WTC11 (cell line): ENCODE measurements at regions not wholly inside any gene's neighbourhood (a gene's known extent, or its start where the extent isn't known, plus 50 kb on each side); places are given as distances from the start of the nearest gene placed in this dataset.

Source experiments
- ATAC-seq: fragments of 200-7000 bp; cut with Tn5 transposase; 2 replicates; pipeline ENCODE4 v1.10.0; 2021; ENCODE audit warnings: mild to moderate bottlenecking, moderate library complexity
- CTCF ChIA-PET: fragments of 300-600 bp; sonication (Branson Sonifier 250); formaldehyde crosslinking; loops from one replicate; lab custom pipeline; 2021; ENCODE audit warnings: antibody characterized with exemption; lab: Charles Lee
- POLR2A ChIA-PET: fragments of 350-600 bp; sonication (Branson Sonifier 250); formaldehyde crosslinking; loops from one replicate; lab custom pipeline; 2021; ENCODE audit warnings: antibody characterized with exemption; lab: Charles Lee
- DNase-seq: peaks from one replicate; pipeline ENCODE4 v3.0.0; 2021; ENCODE audit warnings: low spot score
- H3K27ac Mint-ChIP-seq: 2 replicates; pipeline ENCODE4 v1.8.0; 2021; ENCODE audit warnings: mixed read lengths
- H3K27me3 Mint-ChIP-seq: 2 replicates; pipeline ENCODE4 v1.8.0; 2021; ENCODE audit warnings: low read depth, mild to moderate bottlenecking, moderate library complexity, mixed read lengths
- H3K36me3 Mint-ChIP-seq: 2 replicates; pipeline ENCODE4 v1.8.0; 2021; ENCODE audit warnings: mixed read lengths
- H3K4me1 Mint-ChIP-seq: 2 replicates; pipeline ENCODE4 v1.8.0; 2022; ENCODE audit warnings: mixed read lengths
- H3K4me3 Mint-ChIP-seq: 2 replicates; pipeline ENCODE4 v1.8.0; 2021; ENCODE audit warnings: mild to moderate bottlenecking, moderate library complexity, mixed read lengths
- H3K9me3 Mint-ChIP-seq: 2 replicates; pipeline ENCODE4 v1.8.0; 2021; ENCODE audit warnings: mixed read lengths
- CBFB ChIP-seq: sonication (generic); formaldehyde crosslinking; IDR thresholded peaks from 2 replicates; pipeline ENCODE4 v1.8.1; 2022; ENCODE audit warnings: mild to moderate bottlenecking, low read depth, missing genetic modification reagents
- CREB1 ChIP-seq: sonication (generic); formaldehyde crosslinking; IDR thresholded peaks from 2 replicates; pipeline ENCODE4 v1.8.0; 2023; ENCODE audit warnings: mild to moderate bottlenecking, missing genetic modification reagents
- ELF4 ChIP-seq: sonication (generic); formaldehyde crosslinking; IDR thresholded peaks from 2 replicates; pipeline ENCODE4 v1.8.1; 2022; ENCODE audit warnings: low read depth, mild to moderate bottlenecking, moderate library complexity, missing genetic modification reagents
- EMX1 ChIP-seq: fragments of 250-450 bp; sonication (Bioruptor Pico); IDR thresholded peaks from 2 replicates; pipeline ENCODE4 v1.8.0; 2021; ENCODE audit warnings: mild to moderate bottlenecking
- GABPB1 ChIP-seq: sonication (generic); formaldehyde crosslinking; IDR thresholded peaks from 2 replicates; pipeline ENCODE4 v1.8.1; 2023; ENCODE audit warnings: mild to moderate bottlenecking, missing genetic modification reagents
- GTF2I ChIP-seq: fragments of 250-450 bp; sonication (Bioruptor Pico); conservative IDR thresholded peaks from 2 replicates; pipeline ENCODE4 v1.4.0; 2021; ENCODE audit warnings: mild to moderate bottlenecking
- JAZF1 ChIP-seq: fragments of 250-450 bp; sonication (Bioruptor Pico); IDR thresholded peaks from 2 replicates; pipeline ENCODE4 v1.9.0; 2021; ENCODE audit warnings: moderate library complexity, mild to moderate bottlenecking, inconsistent platforms
- MXD4 ChIP-seq: fragments of 250-450 bp; sonication (Bioruptor Pico); IDR thresholded peaks from 2 replicates; pipeline ENCODE4 v1.8.0; 2021; ENCODE audit warnings: mild to moderate bottlenecking, moderate library complexity, borderline replicate concordance
- NFATC4 ChIP-seq: fragments of 250-450 bp; sonication (Bioruptor Pico); IDR thresholded peaks from 2 replicates; pipeline ENCODE4 v1.9.0; 2021; ENCODE audit warnings: mild to moderate bottlenecking
- RORB ChIP-seq: fragments of 250-450 bp; sonication (Bioruptor Pico); IDR thresholded peaks from 2 replicates; pipeline ENCODE4 v1.9.0; 2021; ENCODE audit warnings: mild to moderate bottlenecking
- ZNF138 ChIP-seq: sonication (generic); formaldehyde crosslinking; conservative IDR thresholded peaks from 2 replicates; pipeline ENCODE4 v1.8.1; 2022; ENCODE audit warnings: mild to moderate bottlenecking, moderate library complexity, missing genetic modification reagents
- ZNF232 ChIP-seq: sonication (generic); formaldehyde crosslinking; IDR thresholded peaks from 2 replicates; pipeline ENCODE4 v1.8.0; 2022; ENCODE audit warnings: mild to moderate bottlenecking, missing genetic modification reagents
- TF ChIP-seq, protein P1 (sequence below): sonication (generic); formaldehyde crosslinking; conservative IDR thresholded peaks from 2 replicates; pipeline ENCODE4 v1.8.1; 2023; ENCODE audit warnings: mild to moderate bottlenecking, low read depth, missing genetic modification reagents, moderate library complexity
- TF ChIP-seq, protein P2 (sequence below): fragments of 250-450 bp; sonication (Bioruptor Pico); IDR thresholded peaks from 2 replicates; pipeline ENCODE4 v1.9.0; 2021; ENCODE audit warnings: moderate library complexity, mild to moderate bottlenecking, inconsistent platforms, borderline replicate concordance
- TF ChIP-seq, protein P3 (sequence below): sonication (generic); formaldehyde crosslinking; conservative IDR thresholded peaks from 2 replicates; pipeline ENCODE4 v1.8.1; 2022; ENCODE audit warnings: mild to moderate bottlenecking, missing genetic modification reagents
- TF ChIP-seq, protein P4 (sequence below): fragments of 250-450 bp; sonication (Bioruptor Pico); IDR thresholded peaks from 2 replicates; pipeline ENCODE4 v1.9.0; 2021; ENCODE audit warnings: mild to moderate bottlenecking, borderline replicate concordance
- TF ChIP-seq, protein P5 (sequence below): sonication (generic); formaldehyde crosslinking; IDR thresholded peaks from 2 replicates; pipeline ENCODE4 v1.8.1; 2022; ENCODE audit warnings: low read depth, missing genetic modification reagents, borderline replicate concordance
- TF ChIP-seq, protein P6 (sequence below): sonication (generic); formaldehyde crosslinking; IDR thresholded peaks from 2 replicates; pipeline ENCODE4 v1.8.1; 2023; ENCODE audit warnings: mild to moderate bottlenecking, missing genetic modification reagents, moderate library complexity
- TF ChIP-seq, protein P7 (sequence below): sonication (generic); formaldehyde crosslinking; IDR thresholded peaks from 2 replicates; pipeline ENCODE4 v1.8.0; 2022; ENCODE audit warnings: missing genetic modification reagents

DNA sequence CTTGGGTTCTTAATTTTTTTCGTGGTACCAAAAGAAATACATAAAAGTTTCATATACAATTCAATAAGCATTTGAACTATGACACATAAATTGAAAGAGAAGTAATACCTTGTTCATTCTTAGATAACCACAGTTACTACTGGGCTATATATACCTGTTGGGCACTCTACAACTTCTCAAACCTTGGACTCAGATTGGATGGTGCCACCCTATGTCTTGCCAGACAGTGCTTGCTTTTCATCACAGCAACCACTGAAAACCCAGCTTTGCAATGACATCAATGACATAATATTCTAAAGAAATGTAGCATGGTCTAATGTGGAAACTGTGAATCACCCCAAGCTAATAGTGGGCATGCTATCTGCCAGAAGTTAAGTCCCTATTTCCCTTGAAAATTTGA, 62.8 kb upstream of the DPH5 start:
- H3K27ac Mint-ChIP-seq = no peak overlapping the region
- ATAC-seq = no peak
- no peak overlapping the region for H3K4me3 Mint-ChIP-seq
- H3K27me3 Mint-ChIP-seq = no peaks in the 10 kb centered on the region
- no peak for DNase-seq
- peaks cover 4% of the 10 kb centered on the region; the same call in 1 of the 2 replicates for H3K9me3 Mint-ChIP-seq
- ChIA-PET CTCF (interaction anchor here (1.3 kb wide), 1 partner anchor 200 kb away, joined by 3 read pairs; no protein-coding TSS in a partner anchor), POLR2A (no interaction called here)
- TF ChIP-seq EMX1 (CRISPR knock-in tag) (no peak), MXD4 (no peak), CBFB (CRISPR knock-in tag) (no peak), ELF4 (CRISPR knock-in tag) (no peak), NFATC4 (no peak), CREB1 (CRISPR knock-in tag) (no peak), RORB (CRISPR knock-in tag) (no peak), GABPB1 (CRISPR knock-in tag) (no peak), ZNF232 (CRISPR knock-in tag) (no peak), JAZF1 (CRISPR knock-in tag) (no peak), GTF2I (CRISPR knock-in tag) (no peak), ZNF138 (CRISPR knock-in tag) (no peak)
- TF ChIP-seq, protein P1, sequence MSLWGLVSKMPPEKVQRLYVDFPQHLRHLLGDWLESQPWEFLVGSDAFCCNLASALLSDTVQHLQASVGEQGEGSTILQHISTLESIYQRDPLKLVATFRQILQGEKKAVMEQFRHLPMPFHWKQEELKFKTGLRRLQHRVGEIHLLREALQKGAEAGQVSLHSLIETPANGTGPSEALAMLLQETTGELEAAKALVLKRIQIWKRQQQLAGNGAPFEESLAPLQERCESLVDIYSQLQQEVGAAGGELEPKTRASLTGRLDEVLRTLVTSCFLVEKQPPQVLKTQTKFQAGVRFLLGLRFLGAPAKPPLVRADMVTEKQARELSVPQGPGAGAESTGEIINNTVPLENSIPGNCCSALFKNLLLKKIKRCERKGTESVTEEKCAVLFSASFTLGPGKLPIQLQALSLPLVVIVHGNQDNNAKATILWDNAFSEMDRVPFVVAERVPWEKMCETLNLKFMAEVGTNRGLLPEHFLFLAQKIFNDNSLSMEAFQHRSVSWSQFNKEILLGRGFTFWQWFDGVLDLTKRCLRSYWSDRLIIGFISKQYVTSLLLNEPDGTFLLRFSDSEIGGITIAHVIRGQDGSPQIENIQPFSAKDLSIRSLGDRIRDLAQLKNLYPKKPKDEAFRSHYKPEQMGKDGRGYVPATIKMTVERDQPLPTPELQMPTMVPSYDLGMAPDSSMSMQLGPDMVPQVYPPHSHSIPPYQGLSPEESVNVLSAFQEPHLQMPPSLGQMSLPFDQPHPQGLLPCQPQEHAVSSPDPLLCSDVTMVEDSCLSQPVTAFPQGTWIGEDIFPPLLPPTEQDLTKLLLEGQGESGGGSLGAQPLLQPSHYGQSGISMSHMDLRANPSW (CRISPR knock-in tag) = no peak
- TF ChIP-seq, protein P2, sequence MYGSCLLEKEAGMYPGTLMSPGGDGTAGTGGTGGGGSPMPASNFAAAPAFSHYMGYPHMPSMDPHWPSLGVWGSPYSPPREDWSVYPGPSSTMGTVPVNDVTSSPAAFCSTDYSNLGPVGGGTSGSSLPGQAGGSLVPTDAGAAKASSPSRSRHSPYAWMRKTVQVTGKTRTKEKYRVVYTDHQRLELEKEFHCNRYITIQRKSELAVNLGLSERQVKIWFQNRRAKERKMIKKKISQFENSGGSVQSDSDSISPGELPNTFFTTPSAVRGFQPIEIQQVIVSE (CRISPR knock-in tag) = no peak
- TF ChIP-seq, protein P3, sequence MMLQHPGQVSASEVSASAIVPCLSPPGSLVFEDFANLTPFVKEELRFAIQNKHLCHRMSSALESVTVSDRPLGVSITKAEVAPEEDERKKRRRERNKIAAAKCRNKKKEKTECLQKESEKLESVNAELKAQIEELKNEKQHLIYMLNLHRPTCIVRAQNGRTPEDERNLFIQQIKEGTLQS (CRISPR knock-in tag) = no peak
- TF ChIP-seq, protein P4, sequence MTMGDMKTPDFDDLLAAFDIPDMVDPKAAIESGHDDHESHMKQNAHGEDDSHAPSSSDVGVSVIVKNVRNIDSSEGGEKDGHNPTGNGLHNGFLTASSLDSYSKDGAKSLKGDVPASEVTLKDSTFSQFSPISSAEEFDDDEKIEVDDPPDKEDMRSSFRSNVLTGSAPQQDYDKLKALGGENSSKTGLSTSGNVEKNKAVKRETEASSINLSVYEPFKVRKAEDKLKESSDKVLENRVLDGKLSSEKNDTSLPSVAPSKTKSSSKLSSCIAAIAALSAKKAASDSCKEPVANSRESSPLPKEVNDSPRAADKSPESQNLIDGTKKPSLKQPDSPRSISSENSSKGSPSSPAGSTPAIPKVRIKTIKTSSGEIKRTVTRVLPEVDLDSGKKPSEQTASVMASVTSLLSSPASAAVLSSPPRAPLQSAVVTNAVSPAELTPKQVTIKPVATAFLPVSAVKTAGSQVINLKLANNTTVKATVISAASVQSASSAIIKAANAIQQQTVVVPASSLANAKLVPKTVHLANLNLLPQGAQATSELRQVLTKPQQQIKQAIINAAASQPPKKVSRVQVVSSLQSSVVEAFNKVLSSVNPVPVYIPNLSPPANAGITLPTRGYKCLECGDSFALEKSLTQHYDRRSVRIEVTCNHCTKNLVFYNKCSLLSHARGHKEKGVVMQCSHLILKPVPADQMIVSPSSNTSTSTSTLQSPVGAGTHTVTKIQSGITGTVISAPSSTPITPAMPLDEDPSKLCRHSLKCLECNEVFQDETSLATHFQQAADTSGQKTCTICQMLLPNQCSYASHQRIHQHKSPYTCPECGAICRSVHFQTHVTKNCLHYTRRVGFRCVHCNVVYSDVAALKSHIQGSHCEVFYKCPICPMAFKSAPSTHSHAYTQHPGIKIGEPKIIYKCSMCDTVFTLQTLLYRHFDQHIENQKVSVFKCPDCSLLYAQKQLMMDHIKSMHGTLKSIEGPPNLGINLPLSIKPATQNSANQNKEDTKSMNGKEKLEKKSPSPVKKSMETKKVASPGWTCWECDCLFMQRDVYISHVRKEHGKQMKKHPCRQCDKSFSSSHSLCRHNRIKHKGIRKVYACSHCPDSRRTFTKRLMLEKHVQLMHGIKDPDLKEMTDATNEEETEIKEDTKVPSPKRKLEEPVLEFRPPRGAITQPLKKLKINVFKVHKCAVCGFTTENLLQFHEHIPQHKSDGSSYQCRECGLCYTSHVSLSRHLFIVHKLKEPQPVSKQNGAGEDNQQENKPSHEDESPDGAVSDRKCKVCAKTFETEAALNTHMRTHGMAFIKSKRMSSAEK (CRISPR knock-in tag) = no peak
- TF ChIP-seq, protein P5, sequence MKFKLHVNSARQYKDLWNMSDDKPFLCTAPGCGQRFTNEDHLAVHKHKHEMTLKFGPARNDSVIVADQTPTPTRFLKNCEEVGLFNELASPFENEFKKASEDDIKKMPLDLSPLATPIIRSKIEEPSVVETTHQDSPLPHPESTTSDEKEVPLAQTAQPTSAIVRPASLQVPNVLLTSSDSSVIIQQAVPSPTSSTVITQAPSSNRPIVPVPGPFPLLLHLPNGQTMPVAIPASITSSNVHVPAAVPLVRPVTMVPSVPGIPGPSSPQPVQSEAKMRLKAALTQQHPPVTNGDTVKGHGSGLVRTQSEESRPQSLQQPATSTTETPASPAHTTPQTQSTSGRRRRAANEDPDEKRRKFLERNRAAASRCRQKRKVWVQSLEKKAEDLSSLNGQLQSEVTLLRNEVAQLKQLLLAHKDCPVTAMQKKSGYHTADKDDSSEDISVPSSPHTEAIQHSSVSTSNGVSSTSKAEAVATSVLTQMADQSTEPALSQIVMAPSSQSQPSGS (CRISPR knock-in tag) = no peak
- TF ChIP-seq, protein P6, sequence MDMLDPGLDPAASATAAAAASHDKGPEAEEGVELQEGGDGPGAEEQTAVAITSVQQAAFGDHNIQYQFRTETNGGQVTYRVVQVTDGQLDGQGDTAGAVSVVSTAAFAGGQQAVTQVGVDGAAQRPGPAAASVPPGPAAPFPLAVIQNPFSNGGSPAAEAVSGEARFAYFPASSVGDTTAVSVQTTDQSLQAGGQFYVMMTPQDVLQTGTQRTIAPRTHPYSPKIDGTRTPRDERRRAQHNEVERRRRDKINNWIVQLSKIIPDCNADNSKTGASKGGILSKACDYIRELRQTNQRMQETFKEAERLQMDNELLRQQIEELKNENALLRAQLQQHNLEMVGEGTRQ (CRISPR knock-in tag) = no peak
- TF ChIP-seq, protein P7, sequence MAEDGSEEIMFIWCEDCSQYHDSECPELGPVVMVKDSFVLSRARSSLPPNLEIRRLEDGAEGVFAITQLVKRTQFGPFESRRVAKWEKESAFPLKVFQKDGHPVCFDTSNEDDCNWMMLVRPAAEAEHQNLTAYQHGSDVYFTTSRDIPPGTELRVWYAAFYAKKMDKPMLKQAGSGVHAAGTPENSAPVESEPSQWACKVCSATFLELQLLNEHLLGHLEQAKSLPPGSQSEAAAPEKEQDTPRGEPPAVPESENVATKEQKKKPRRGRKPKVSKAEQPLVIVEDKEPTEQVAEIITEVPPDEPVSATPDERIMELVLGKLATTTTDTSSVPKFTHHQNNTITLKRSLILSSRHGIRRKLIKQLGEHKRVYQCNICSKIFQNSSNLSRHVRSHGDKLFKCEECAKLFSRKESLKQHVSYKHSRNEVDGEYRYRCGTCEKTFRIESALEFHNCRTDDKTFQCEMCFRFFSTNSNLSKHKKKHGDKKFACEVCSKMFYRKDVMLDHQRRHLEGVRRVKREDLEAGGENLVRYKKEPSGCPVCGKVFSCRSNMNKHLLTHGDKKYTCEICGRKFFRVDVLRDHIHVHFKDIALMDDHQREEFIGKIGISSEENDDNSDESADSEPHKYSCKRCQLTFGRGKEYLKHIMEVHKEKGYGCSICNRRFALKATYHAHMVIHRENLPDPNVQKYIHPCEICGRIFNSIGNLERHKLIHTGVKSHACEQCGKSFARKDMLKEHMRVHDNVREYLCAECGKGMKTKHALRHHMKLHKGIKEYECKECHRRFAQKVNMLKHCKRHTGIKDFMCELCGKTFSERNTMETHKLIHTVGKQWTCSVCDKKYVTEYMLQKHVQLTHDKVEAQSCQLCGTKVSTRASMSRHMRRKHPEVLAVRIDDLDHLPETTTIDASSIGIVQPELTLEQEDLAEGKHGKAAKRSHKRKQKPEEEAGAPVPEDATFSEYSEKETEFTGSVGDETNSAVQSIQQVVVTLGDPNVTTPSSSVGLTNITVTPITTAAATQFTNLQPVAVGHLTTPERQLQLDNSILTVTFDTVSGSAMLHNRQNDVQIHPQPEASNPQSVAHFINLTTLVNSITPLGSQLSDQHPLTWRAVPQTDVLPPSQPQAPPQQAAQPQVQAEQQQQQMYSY (CRISPR knock-in tag) = no peak
- no peaks in the 10 kb centered on the region for H3K36me3 Mint-ChIP-seq
- no peaks in the 10 kb centered on the region for H3K4me1 Mint-ChIP-seq
